22Rv1 (cell line): ENCODE measurements at regions not wholly inside any gene's neighbourhood (a gene's known extent, or its start where the extent isn't known, plus 50 kb on each side); places are given as distances from the start of the nearest gene placed in this dataset.

Source experiments
- H3K27ac ChIP-seq: fragments of 450-650 bp; 2 replicates; pipeline ENCODE4 v1.5.1; 2017
- ZFX ChIP-seq: fragments of 450-650 bp; IDR thresholded peaks from 2 replicates; pipeline ENCODE4 v1.6.1; 2017; ENCODE audit warnings: antibody characterized with exemption, borderline replicate concordance
- TF ChIP-seq, protein P1 (sequence below): fragments of 450-650 bp; IDR thresholded peaks from 2 replicates; pipeline ENCODE4 v1.5.1; 2017; ENCODE audit warnings: mild to moderate bottlenecking

DNA sequence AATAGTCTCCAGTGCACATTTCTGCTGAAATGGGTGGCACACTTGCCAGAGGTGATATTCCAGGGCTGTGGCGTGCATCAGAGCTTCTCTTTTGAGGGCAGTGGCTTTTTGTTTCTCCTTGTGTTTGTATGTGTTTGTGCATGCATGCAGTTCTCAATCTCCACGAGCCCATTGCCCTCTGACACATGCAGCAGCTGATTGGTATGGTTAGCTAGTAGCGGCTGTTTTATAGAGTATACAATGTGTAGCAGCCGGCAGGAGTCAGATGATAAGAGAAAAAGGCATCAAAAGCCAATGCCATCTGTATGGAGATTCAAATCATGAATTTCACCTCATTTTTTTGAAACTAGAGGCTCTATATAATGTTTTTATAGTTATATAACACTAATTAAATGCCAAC lies 616.9 kb upstream of the STXBP6 start:
- H3K27ac ChIP-seq = peak overlapping the region; percentile 53
- TF ChIP-seq ZFX = no peak
- TF ChIP-seq, protein P1, sequence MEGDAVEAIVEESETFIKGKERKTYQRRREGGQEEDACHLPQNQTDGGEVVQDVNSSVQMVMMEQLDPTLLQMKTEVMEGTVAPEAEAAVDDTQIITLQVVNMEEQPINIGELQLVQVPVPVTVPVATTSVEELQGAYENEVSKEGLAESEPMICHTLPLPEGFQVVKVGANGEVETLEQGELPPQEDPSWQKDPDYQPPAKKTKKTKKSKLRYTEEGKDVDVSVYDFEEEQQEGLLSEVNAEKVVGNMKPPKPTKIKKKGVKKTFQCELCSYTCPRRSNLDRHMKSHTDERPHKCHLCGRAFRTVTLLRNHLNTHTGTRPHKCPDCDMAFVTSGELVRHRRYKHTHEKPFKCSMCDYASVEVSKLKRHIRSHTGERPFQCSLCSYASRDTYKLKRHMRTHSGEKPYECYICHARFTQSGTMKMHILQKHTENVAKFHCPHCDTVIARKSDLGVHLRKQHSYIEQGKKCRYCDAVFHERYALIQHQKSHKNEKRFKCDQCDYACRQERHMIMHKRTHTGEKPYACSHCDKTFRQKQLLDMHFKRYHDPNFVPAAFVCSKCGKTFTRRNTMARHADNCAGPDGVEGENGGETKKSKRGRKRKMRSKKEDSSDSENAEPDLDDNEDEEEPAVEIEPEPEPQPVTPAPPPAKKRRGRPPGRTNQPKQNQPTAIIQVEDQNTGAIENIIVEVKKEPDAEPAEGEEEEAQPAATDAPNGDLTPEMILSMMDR = no peak

- no peak for TF ChIP-seq ZFX
- TF ChIP-seq, protein P1 = no peak
- peak overlapping the region; percentile 78 for H3K27ac ChIP-seq
These were observed 609.0 kb upstream of the STXBP6 start for GRCh38 chr14:25658988-25659387.

GRCh38 chr14:25630447-25630846 lies 580.5 kb upstream of the STXBP6 start:
- H3K27ac ChIP-seq = no peak overlapping the region
- TF ChIP-seq, protein P1 = no peak
- TF ChIP-seq ZFX = no peak

- TF ChIP-seq, protein P1 = no peak
These were observed 579.0 kb upstream of the STXBP6 start for GRCh38 chr14:25628978-25629377.

GRCh38 chr14:25628390-25628789 lies 578.4 kb upstream of the STXBP6 start:
- no peak for TF ChIP-seq ZFX
- TF ChIP-seq, protein P1 = no peak

More at GRCh38 chr14:25628978-25629377, 579.0 kb upstream of the STXBP6 start:
- H3K27ac ChIP-seq = no peak overlapping the region

DNA sequence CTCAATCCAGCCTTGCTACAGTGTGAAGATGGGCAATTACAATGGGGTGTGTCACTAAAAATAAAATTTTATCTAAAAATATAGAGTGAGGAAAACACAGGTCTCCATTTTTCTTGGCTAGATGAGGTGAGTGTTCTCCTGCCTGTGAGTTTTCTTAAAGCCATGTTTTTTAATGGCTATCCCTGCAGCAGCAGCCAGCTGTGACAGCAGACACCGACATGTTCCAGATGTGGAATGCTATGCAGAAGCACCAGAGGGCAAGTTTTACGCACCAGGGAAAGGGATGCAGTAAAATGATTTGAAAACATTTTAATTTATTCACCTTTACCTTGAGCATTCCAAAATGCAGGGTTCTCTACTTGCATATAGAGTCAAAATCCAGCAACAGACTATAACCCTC lies 577.0 kb upstream of the STXBP6 start:
- no peak overlapping the region for H3K27ac ChIP-seq
- TF ChIP-seq, protein P1 = no peak
- no peak for TF ChIP-seq ZFX

More at GRCh38 chr14:25628390-25628789, 578.4 kb upstream of the STXBP6 start:
- H3K27ac ChIP-seq = no peak overlapping the region

DNA sequence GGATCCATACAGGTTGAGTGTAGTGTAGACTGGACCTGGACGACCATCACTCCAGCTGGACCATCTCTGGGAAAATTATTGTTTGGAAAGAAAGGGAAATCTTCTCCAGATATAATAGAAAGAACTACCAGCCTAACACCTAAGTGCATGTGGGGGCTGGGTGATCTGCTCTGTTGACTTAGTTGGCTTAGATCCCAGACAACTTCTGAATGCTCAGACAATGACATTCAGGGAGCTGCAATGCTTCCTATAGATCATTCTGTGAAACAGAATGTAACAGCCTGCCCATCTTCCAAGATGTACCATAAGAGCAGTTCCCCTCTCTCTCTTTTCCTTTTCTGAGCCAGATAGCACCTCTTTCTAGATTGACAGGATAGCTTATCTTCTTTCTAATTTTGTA lies 572.8 kb upstream of the STXBP6 start:
- no peak overlapping the region for H3K27ac ChIP-seq
- no peak for TF ChIP-seq ZFX

DNA sequence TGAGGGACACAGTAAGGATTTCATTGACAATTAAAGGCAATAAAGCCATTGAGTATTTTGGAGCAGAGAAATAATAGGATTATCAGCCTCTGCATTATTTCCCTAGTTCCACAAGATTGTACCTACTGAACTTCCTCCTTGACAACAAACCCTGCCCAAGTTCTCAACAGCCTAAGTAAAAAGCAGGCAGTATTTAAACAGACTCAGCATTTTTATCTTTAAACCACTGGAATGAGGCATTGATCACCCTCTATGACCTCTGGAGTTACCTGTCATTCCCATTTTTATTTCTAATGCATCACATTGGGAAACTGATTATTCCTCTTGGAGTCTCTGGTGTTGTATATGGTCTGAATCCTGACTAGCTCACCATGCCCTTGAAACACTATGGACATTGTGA lies 570.6 kb upstream of the STXBP6 start:
- no peak overlapping the region for H3K27ac ChIP-seq
- no peak for TF ChIP-seq ZFX
- TF ChIP-seq, protein P1 = no peak
